ENCODE measurements at regions not wholly inside any gene's neighbourhood (a gene's known extent, or its start where the extent isn't known, plus 50 kb on each side); places are given as distances from the start of the nearest gene placed in this dataset.
A peak's percentile ranks its signal among the peaks of the same experiment; 100 is the strongest.

DNA sequence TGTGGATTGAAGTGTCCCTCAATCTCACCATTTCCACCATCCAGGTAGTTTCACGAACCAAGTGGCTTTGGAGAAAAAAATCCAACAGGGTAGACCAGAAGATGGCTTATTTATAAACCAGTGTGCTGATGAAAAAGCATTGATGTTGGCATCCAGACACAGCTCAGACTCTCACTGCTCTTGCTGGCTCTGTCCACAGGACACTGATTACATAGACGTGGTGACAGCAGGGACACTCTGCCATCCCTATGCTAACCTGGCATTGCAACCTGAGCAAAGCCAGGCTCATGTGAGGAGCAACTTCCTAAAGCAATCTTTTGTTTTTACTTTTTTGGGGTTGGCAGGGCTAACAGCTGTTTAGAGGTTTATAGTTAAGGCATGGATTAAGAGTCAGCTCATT lies 130.6 kb upstream of the SVIL start:
- Mint-ChIP-seq H3K36me3 (peaks cover 0 to 3% (median 0%) of the 10 kb centered on the region in 3 donors), H3K4me3 (no peak overlapping the region), H3K4me1 (no peaks in the 10 kb centered on the region), H3K27me3 (peaks cover 6 to 11% of the 10 kb centered on the region in 2 donors), H3K9me3 (peaks cover 0 to 3% (median 0%) of the 10 kb centered on the region in 5 donors), H3K27ac (no peak overlapping the region)
- no peak for DNase-seq
- H3K9me3 ChIP-seq (ENCODE audit: low read length) = no peaks in the 10 kb centered on the region
- no peaks in the 10 kb centered on the region for H3K36me3 ChIP-seq (ENCODE audit: insufficient read depth, low read length)
- ChIA-PET POLR2A (no interaction called here), CTCF (no interaction called here)
- no peak overlapping the region for H3K27ac ChIP-seq (ENCODE audit: low read depth, low read length)
- H3K4me3 ChIP-seq (ENCODE audit: low read length) = no peak overlapping the region
- no peaks in the 10 kb centered on the region for H3K27me3 ChIP-seq (ENCODE audit: insufficient read depth, low read length, poor library complexity, severe bottlenecking)
- no peaks in the 10 kb centered on the region for H3K4me1 ChIP-seq (ENCODE audit: insufficient read depth, low read length)

DNA sequence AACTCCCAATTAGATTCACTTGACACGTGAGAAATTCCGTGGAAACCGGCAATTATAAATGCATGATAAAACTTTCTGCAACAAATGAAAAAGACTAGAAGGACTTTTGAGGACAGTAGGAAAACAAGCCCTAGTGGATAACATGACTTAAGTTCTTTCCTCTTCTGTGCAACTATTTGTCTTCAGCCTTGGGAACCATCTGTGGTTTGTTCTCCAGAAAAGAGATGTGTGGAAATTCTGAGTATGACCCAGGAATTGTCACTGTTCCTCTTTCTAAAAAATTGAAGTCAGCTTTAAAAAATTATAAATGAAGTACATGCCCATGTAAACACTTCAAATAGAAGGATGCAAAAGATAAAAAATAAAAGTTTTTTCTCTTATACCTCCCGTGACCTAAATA lies 128.6 kb upstream of the SVIL start:
- Histone ChIP-seq H3K36me3 (ENCODE audit: insufficient read depth, low read length) (no peaks in the 10 kb centered on the region), H3K4me1 (ENCODE audit: insufficient read depth, low read length) (no peaks in the 10 kb centered on the region), H3K27me3 (ENCODE audit: insufficient read depth, low read length, poor library complexity, severe bottlenecking) (no peaks in the 10 kb centered on the region), H3K9me3 (ENCODE audit: low read length) (no peaks in the 10 kb centered on the region), H3K4me3 (ENCODE audit: low read length) (no peak overlapping the region), H3K27ac (ENCODE audit: low read depth, low read length) (no peak overlapping the region)
- Mint-ChIP-seq H3K27ac (no peak overlapping the region), H3K9me3 (no peaks in the 10 kb centered on the region), H3K36me3 (peaks cover 0 to 2% (median 0%) of the 10 kb centered on the region in 3 donors), H3K4me1 (no peaks in the 10 kb centered on the region), H3K4me3 (no peak overlapping the region), H3K27me3 (peaks cover 6 to 10% of the 10 kb centered on the region in 2 donors)
- ChIA-PET POLR2A (no interaction called here), CTCF (no interaction called here)
- no peak for DNase-seq

DNA sequence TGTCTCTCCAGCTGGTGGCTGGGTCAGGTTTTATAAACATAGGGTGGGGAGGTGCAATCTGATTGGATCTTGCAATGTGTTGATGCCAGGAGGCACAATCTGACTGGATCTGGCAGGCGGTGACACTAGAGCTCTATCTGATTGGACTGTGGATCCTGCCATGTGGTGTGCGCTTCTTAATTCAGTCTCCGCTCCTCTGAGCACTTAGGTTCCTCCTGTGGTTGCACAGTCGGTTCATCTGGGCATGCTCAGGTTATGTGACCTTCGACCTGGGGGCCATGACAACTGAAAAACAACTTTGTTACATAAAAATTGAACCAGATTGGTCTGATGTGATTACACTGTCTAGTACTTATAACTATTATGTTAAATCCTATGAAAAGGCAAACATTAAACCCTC lies 127.1 kb upstream of the SVIL start:
- H3K36me3 Mint-ChIP-seq = peaks cover 0 to 2% (median 0%) of the 10 kb centered on the region in 3 donors
- H3K27me3 Mint-ChIP-seq = peaks cover 3 to 15% of the 10 kb centered on the region in 2 donors
- no peak overlapping the region for H3K4me3 Mint-ChIP-seq
- no peaks in the 10 kb centered on the region for H3K36me3 ChIP-seq (ENCODE audit: insufficient read depth, low read length)
- H3K27ac ChIP-seq (ENCODE audit: low read depth, low read length) = no peak overlapping the region
- ChIA-PET CTCF (no interaction called here), POLR2A (no interaction called here)
- no peak for DNase-seq
- no peaks in the 10 kb centered on the region for H3K4me1 ChIP-seq (ENCODE audit: insufficient read depth, low read length)
- H3K27ac Mint-ChIP-seq = no peak overlapping the region
- no peaks in the 10 kb centered on the region for H3K9me3 ChIP-seq (ENCODE audit: low read length)
- no peak overlapping the region for H3K4me3 ChIP-seq (ENCODE audit: low read length)
- H3K4me1 Mint-ChIP-seq = no peaks in the 10 kb centered on the region
- no peaks in the 10 kb centered on the region for H3K27me3 ChIP-seq (ENCODE audit: insufficient read depth, low read length, poor library complexity, severe bottlenecking)
- H3K9me3 Mint-ChIP-seq = no peaks in the 10 kb centered on the region

DNA sequence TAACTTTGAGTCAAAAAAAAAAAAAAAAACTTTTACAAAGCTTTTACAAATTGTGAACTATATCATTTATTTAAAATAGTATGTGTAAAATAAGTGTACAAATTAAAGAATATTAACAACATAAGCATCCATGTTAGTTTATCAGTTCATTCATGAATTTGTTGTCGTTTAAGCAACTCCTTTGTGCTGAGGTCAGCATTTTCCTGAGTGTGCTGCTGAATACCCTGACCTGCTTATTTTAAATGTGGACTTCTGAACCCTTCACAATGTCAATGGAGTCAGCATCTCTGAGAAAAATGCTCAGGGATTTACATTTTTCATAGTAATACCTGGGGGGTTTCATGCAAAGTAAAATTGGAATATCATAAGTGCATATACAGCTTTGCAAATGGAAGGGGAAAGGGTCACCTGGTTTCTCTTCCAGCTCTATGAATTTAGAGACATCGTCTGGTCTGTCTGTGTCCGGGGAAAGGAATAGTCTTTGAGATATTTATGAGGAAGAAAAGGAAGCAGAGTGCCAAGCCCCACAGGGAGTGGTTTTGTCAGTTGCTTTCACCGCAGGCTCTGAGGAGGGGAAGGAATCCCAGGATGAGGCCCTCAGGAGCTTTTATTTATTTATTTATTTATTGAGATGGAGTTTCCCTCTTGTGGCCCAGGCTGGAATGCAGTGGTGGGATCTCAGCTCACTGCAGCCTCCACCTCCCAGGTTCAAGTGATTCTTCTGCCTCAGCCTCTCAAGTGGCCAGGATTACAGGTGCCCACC lies 125.5 kb upstream of the SVIL start:
- H3K4me1 Mint-ChIP-seq = no peaks in the 10 kb centered on the region
- H3K27ac ChIP-seq (ENCODE audit: low read depth, low read length) = no peak overlapping the region
- no peaks in the 10 kb centered on the region for H3K9me3 ChIP-seq (ENCODE audit: low read length)
- no peak overlapping the region for H3K4me3 ChIP-seq (ENCODE audit: low read length)
- ChIA-PET POLR2A (no interaction called here), CTCF (no interaction called here)
- peaks cover 5 to 19% of the 10 kb centered on the region in 2 donors for H3K27me3 Mint-ChIP-seq
- H3K36me3 Mint-ChIP-seq = peaks cover 0 to 2% (median 0%) of the 10 kb centered on the region in 3 donors
- no peaks in the 10 kb centered on the region for H3K36me3 ChIP-seq (ENCODE audit: insufficient read depth, low read length)
- no peaks in the 10 kb centered on the region for H3K4me1 ChIP-seq (ENCODE audit: insufficient read depth, low read length)
- no peak overlapping the region for H3K27ac Mint-ChIP-seq
- no peaks in the 10 kb centered on the region for H3K27me3 ChIP-seq (ENCODE audit: insufficient read depth, low read length, poor library complexity, severe bottlenecking)
- DNase-seq = no peak
- no peaks in the 10 kb centered on the region for H3K9me3 Mint-ChIP-seq
- no peak overlapping the region for H3K4me3 Mint-ChIP-seq

DNA sequence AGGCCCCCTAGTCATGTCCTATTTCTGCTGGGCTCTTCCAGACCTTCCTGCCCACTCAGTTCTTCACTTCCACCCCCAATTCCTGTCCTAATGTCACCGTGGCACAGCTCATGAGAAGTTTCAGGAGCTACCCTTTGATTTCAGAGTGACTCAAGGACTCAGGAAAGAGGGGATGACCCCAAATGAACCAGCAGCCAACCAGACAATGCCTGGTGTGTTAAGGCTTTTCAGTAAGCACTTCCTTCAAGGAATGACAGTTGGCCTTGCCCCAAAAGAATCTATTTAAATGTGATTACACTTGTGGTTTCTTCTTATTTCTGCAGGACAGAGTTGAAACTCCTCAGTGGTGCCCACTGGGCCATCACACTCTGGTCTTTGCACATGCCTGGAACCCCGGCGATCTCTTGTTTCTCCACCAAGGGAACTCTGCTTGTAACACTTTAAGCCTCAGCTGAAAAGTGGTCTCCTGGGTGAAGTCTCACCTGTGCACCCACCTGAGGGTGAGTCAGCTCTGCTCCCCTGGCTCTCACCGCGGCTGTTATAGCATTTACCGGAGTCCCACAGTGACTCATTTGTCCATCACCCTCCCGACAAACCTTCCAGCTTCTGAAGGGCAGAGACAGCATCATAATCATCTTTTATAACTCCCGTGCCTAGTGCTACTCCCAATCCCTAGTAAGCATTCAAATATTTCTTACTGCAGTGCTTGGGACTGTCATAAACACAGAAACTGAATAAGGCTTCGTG lies 123.0 kb upstream of the SVIL start:
- no peaks in the 10 kb centered on the region for H3K9me3 ChIP-seq (ENCODE audit: low read length)
- H3K27me3 ChIP-seq (ENCODE audit: insufficient read depth, low read length, poor library complexity, severe bottlenecking) = no peaks in the 10 kb centered on the region
- H3K4me3 Mint-ChIP-seq = no peak overlapping the region
- H3K36me3 Mint-ChIP-seq = peaks cover 0 to 2% (median 0%) of the 10 kb centered on the region in 3 donors
- POLR2A ChIA-PET = no interaction called here
- no peak overlapping the region for H3K4me3 ChIP-seq (ENCODE audit: low read length)
- H3K4me1 ChIP-seq (ENCODE audit: insufficient read depth, low read length) = no peaks in the 10 kb centered on the region
- H3K27ac Mint-ChIP-seq = no peak overlapping the region
- no peak overlapping the region for H3K27ac ChIP-seq (ENCODE audit: low read depth, low read length)
- no peak for DNase-seq
- CTCF ChIA-PET = interaction anchor here (1.2 kb wide), 1 partner anchor 12 kb away, joined by 3 read pairs; no protein-coding TSS in a partner anchor
- no peaks in the 10 kb centered on the region for H3K9me3 Mint-ChIP-seq
- H3K27me3 Mint-ChIP-seq = peaks cover 5 to 19% of the 10 kb centered on the region in 2 donors
- no peaks in the 10 kb centered on the region for H3K4me1 Mint-ChIP-seq
- H3K36me3 ChIP-seq (ENCODE audit: insufficient read depth, low read length) = no peaks in the 10 kb centered on the region

DNA sequence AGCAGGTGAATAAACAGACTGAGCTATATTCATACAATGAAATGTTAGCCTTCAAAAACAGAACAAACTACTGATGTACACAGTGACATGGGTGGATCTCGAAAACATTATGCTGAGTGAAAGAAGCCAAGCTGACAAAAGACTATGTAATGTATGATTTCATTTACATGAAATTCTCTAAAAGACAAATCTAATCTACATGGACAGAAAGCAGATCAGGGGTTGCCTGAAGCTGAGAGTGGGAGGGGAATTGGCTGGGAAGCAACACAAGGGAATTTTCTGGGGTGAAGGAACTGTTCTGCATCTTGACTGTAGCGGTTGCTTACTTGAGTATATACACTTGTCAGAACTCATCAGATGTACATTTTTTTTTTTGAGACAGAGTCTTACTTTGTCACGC lies 121.7 kb upstream of the SVIL start:
- Histone ChIP-seq H3K4me1 (ENCODE audit: insufficient read depth, low read length) (no peaks in the 10 kb centered on the region), H3K9me3 (ENCODE audit: low read length) (no peaks in the 10 kb centered on the region), H3K36me3 (ENCODE audit: insufficient read depth, low read length) (no peaks in the 10 kb centered on the region), H3K27ac (ENCODE audit: low read depth, low read length) (no peak overlapping the region), H3K4me3 (ENCODE audit: low read length) (no peak overlapping the region), H3K27me3 (ENCODE audit: insufficient read depth, low read length, poor library complexity, severe bottlenecking) (no peaks in the 10 kb centered on the region)
- Mint-ChIP-seq H3K4me3 (no peak overlapping the region), H3K36me3 (peaks cover 0 to 2% (median 0%) of the 10 kb centered on the region in 3 donors), H3K27ac (no peak overlapping the region), H3K4me1 (no peaks in the 10 kb centered on the region), H3K9me3 (no peaks in the 10 kb centered on the region), H3K27me3 (peaks cover 2 to 19% of the 10 kb centered on the region in 2 donors)
- ChIA-PET POLR2A (no interaction called here), CTCF (no interaction called here)
- no peak for DNase-seq

DNA sequence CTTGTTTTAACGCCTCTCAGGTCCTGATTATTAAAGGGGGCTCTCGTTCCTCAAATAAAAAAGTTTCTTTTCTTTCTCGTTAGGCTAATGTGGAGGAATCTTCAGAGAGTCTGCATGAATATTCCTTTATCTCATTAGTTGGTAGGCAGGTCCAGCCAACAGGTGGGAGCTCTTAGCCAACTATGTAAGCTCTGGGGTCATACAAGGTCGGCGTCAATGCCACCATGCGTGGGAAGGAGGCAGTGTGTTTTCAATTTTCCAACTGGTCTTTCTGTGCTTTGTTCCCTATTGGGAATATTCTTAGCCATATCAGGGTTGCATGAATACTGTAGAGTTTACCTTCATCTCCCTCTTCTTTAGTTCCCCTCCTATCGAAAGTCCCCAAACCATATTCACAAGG lies 118.5 kb upstream of the SVIL start:
- H3K9me3 Mint-ChIP-seq = no peaks in the 10 kb centered on the region
- no peaks in the 10 kb centered on the region for H3K27me3 ChIP-seq (ENCODE audit: insufficient read depth, low read length, poor library complexity, severe bottlenecking)
- H3K27me3 Mint-ChIP-seq = peaks cover 2 to 22% of the 10 kb centered on the region in 2 donors
- H3K36me3 Mint-ChIP-seq = no peaks in the 10 kb centered on the region
- ChIA-PET POLR2A (no interaction called here), CTCF (no interaction called here)
- no peak for DNase-seq
- H3K4me1 Mint-ChIP-seq = no peaks in the 10 kb centered on the region
- no peaks in the 10 kb centered on the region for H3K4me1 ChIP-seq (ENCODE audit: insufficient read depth, low read length)
- H3K27ac ChIP-seq (ENCODE audit: low read depth, low read length) = no peak overlapping the region
- H3K27ac Mint-ChIP-seq = peak overlapping the region in 1 of 8 donors; percentile 31
- H3K4me3 ChIP-seq (ENCODE audit: low read length) = no peak overlapping the region
- no peaks in the 10 kb centered on the region for H3K36me3 ChIP-seq (ENCODE audit: insufficient read depth, low read length)
- H3K4me3 Mint-ChIP-seq = no peak overlapping the region
- no peaks in the 10 kb centered on the region for H3K9me3 ChIP-seq (ENCODE audit: low read length)

DNA sequence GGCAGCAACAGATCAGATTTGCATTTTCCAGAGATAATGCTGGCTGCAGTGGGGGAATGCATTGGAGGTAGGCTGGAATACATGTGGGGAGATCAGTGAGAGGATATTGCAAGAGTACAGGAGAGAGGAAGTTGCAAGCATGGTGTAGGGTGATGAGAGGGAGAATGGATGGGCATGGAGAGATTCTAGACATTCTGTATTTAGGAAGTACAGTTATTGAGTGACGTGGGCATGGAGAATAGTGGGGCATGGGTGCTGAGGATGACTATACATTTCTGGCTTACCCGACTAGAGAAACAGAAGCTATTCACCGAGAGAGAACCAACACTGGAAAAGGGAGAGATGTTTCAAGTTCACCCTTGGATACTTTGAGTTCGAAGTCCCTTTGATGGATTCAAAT lies 116.9 kb upstream of the SVIL start:
- H3K36me3 Mint-ChIP-seq = no peaks in the 10 kb centered on the region
- H3K4me1 Mint-ChIP-seq = no peaks in the 10 kb centered on the region
- CTCF ChIA-PET = interaction anchor here (1.1 kb wide), 1 partner anchor 16 kb away, joined by 3 read pairs; no protein-coding TSS in a partner anchor

More for the DNA sequence above, 116.9 kb upstream of the SVIL start:
- Histone ChIP-seq H3K36me3 (ENCODE audit: insufficient read depth, low read length) (no peaks in the 10 kb centered on the region), H3K27me3 (ENCODE audit: insufficient read depth, low read length, poor library complexity, severe bottlenecking) (no peaks in the 10 kb centered on the region), H3K27ac (ENCODE audit: low read depth, low read length) (no peak overlapping the region), H3K9me3 (ENCODE audit: low read length) (no peaks in the 10 kb centered on the region), H3K4me3 (ENCODE audit: low read length) (no peak overlapping the region), H3K4me1 (ENCODE audit: insufficient read depth, low read length) (no peaks in the 10 kb centered on the region)
- no peak overlapping the region for H3K4me3 Mint-ChIP-seq
- no peak overlapping the region for H3K27ac Mint-ChIP-seq
- DNase-seq = no peak
- POLR2A ChIA-PET = no interaction called here
- H3K9me3 Mint-ChIP-seq = no peaks in the 10 kb centered on the region
- peaks cover 5 to 24% of the 10 kb centered on the region in 2 donors for H3K27me3 Mint-ChIP-seq

Data from CD8-positive, alpha-beta memory T cell (primary cell).